Esophagus squamous epithelium (tissue), 4 donors: ENCODE measurements at regions not wholly inside any gene's neighbourhood (a gene's known extent, or its start where the extent isn't known, plus 50 kb on each side); places are given as distances from the start of the nearest gene placed in this dataset.

ENCODE experiments used
- POLR2A ChIP-seq, 4 donors: fragments of 450-650 bp; IDR thresholded peaks; one replicate each; pipeline ENCODE4 v1.6.1; 2017; ENCODE audit warnings: antibody characterized with exemption in 4 of 4, mild to moderate bottlenecking in 4 of 4, moderate library complexity in 3 of 4
- TF ChIP-seq, protein P1 (sequence below), 6 experiments: fragments of 450-650 bp in 4 of 6; fragments of 200-600 bp in 2 of 6; sonication (generic) in 2 of 6; IDR thresholded peaks; one replicate each; pipeline ENCODE4 v1.5.1; 2016 to 2019; ENCODE audit warnings: antibody characterized with exemption in 6 of 6, mild to moderate bottlenecking in 4 of 6, moderate library complexity in 4 of 6

DNA sequence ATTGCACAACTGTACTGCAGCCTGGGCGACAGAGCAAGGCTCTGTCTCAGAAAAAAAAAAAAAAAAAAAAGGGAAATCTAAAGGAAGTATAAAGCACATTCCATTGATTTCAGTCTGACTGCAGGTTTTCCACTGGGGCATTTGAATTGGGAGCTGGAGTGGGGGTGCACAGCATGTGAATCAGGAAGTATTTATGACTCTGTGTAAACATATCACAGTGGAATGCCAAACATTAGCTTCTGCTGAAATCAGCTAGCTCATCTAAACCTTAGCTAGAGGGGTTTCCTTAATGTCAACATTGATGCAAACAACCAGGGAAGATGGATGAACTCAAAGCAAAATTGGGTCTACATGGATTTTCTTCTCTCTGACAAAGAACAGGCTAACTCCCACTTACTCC lies 641.0 kb upstream of the EEF2KMT start:
- TF ChIP-seq POLR2A (IDR thresholded peaks at IDR 0.05), result no peak
- TF ChIP-seq, protein P1, sequence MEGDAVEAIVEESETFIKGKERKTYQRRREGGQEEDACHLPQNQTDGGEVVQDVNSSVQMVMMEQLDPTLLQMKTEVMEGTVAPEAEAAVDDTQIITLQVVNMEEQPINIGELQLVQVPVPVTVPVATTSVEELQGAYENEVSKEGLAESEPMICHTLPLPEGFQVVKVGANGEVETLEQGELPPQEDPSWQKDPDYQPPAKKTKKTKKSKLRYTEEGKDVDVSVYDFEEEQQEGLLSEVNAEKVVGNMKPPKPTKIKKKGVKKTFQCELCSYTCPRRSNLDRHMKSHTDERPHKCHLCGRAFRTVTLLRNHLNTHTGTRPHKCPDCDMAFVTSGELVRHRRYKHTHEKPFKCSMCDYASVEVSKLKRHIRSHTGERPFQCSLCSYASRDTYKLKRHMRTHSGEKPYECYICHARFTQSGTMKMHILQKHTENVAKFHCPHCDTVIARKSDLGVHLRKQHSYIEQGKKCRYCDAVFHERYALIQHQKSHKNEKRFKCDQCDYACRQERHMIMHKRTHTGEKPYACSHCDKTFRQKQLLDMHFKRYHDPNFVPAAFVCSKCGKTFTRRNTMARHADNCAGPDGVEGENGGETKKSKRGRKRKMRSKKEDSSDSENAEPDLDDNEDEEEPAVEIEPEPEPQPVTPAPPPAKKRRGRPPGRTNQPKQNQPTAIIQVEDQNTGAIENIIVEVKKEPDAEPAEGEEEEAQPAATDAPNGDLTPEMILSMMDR (IDR thresholded peaks at IDR 0.05), result no peak
